ENCODE measurements at regions not wholly inside any gene's neighbourhood (a gene's known extent, or its start where the extent isn't known, plus 50 kb on each side); places are given as distances from the start of the nearest gene placed in this dataset.

DNA sequence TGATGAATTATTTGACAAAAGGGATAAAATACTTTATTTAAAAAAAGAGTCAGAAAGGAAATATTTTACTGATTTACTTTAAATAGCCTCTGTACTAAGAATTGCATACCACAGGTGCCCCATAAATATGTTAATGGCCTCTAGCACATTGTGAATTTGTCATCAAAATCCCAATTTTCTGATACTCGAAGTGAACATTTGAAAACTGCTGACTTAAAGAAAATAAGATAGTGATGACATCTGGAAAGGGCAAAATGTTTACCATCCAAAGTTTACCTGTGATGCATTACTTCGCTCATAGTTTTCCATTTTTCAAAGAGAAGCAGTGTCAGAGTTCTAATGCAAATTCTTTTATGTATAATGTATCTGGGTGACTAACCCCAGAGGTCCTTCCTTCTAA, 455.4 kb downstream of the KLF5 start:
- peaks cover 4% of the 10 kb centered on the region for H3K9me3 ChIP-seq (ENCODE audit: control insufficient read depth, low read length, poor library complexity, severe bottlenecking)
- Mint-ChIP-seq H3K4me1 (no peaks in the 10 kb centered on the region), H3K27me3 (no peaks in the 10 kb centered on the region), H3K4me3 (no peak overlapping the region), H3K27ac (no peak overlapping the region), H3K36me3 (ENCODE audit: low read depth) (peaks cover 3% of the 10 kb centered on the region)
- DNase-seq (no peak), ATAC-seq (no peak)

GRCh38 chr13:73513751-73514150, 454.9 kb downstream of the KLF5 start:
- H3K4me3 Mint-ChIP-seq: no peak overlapping the region
- ATAC-seq: no peak
- H3K4me1 Mint-ChIP-seq: no peaks in the 10 kb centered on the region
- H3K9me3 ChIP-seq (ENCODE audit: control insufficient read depth, low read length, poor library complexity, severe bottlenecking): peaks cover 4% of the 10 kb centered on the region
- no peak overlapping the region for H3K27ac Mint-ChIP-seq
- no peak for DNase-seq
- no peaks in the 10 kb centered on the region for H3K27me3 Mint-ChIP-seq
- H3K36me3 Mint-ChIP-seq (ENCODE audit: low read depth): peaks cover 3% of the 10 kb centered on the region

DNA sequence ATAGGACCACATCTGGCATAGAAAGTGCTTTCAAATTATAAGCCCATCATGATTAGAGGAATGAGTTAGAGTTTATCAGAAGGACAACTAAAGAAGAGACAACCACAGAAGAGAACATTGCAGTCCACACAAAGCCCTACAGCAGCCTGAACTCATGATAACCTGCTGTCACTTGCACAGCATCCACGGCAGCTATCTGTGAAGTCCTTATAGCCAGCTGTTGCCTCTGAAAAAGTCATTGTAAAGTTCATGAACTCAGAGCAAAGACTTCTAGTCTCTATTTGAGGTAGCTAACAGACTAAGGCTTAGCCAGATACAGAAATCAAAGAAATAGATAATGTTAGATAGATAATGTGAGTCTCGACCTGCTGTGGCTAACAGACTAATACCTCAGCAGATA, 450.0 kb downstream of the KLF5 start:
- Mint-ChIP-seq H3K4me3 (no peak overlapping the region), H3K4me1 (no peaks in the 10 kb centered on the region), H3K36me3 (ENCODE audit: low read depth) (peaks cover 3% of the 10 kb centered on the region), H3K27ac (no peak overlapping the region), H3K27me3 (peaks cover 7% of the 10 kb centered on the region)
- ATAC-seq (no peak), DNase-seq (no peak)
- peaks cover 4% of the 10 kb centered on the region for H3K9me3 ChIP-seq (ENCODE audit: control insufficient read depth, low read length, poor library complexity, severe bottlenecking)

DNA sequence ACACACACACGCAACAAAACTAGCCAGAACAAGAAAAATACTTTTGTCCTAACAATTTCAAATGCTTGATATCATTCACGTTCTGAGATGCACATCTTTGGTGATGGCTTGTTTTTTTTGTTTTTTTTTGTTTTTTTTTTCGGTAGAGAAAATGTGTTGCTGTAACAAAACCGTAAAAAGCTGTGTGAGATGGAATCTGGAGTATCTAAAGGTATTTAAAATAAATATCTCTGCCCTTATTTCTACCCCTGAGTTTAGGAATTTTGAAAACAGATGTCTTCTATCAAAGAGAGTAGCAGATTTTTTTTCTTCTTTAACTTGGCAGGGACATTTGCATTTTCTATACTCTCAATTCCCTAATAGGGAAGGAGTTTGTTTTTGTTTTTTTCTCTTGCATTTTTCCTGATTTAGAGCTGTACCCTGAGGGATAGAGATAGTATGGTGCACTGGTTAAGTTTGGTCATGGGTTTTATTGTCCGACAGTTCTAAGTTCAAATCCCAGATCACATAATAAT, 446.6 kb downstream of the KLF5 start:
- ATAC-seq: no peak

DNA sequence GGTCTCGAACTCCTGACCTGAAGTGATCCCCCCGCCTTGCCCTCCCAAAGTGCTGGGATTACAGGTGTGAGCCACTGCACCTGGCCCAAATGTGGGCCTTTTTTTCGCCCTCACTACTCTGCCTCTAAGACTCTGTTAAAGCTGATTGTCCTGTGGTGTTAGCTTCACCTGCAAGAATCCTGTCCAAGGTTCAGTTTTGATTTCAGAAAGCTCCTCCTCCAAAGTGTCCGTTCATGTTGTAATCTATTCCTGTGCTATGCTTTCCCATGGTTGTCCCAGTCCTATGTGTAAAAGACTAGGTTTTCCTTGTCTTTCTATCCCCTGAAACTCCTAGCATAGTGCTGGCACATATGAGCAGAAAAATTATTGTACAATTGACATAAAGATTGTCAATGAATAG, 440.9 kb downstream of the KLF5 start:
- ATAC-seq: no peak
- no peak for DNase-seq
- no peaks in the 10 kb centered on the region for H3K9me3 ChIP-seq (ENCODE audit: control insufficient read depth, low read length, poor library complexity, severe bottlenecking)
- Mint-ChIP-seq H3K27ac (no peak overlapping the region), H3K4me1 (no peaks in the 10 kb centered on the region), H3K27me3 (no peaks in the 10 kb centered on the region), H3K4me3 (no peak overlapping the region), H3K36me3 (ENCODE audit: low read depth) (no peaks in the 10 kb centered on the region)

More for the DNA sequence above, 446.6 kb downstream of the KLF5 start:
- no peaks in the 10 kb centered on the region for H3K9me3 ChIP-seq (ENCODE audit: control insufficient read depth, low read length, poor library complexity, severe bottlenecking)
- Mint-ChIP-seq H3K4me3 (no peak overlapping the region), H3K36me3 (ENCODE audit: low read depth) (peaks cover 3% of the 10 kb centered on the region), H3K4me1 (no peaks in the 10 kb centered on the region), H3K27ac (no peak overlapping the region), H3K27me3 (peaks cover 7% of the 10 kb centered on the region)
- no peak for DNase-seq

DNA sequence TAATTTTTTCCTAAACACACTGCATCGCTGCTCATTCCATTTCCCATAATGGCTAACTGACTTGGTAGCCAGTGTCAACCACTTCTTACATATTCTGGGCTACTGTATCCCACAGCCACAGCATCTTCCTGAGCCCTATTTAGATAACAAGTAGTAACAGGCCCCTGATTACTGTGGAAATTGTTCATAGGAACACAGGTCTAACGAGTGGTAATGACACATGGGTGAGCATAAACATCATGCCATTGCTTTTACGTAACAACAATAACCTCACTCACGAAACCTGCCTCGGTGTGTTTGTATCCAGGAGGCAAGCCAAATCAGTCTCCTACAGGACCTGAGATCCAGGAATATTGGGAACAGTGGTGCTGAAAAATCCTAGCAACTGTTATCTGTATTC, 438.6 kb downstream of the KLF5 start:
- DNase-seq: no peak
- no peaks in the 10 kb centered on the region for H3K4me1 Mint-ChIP-seq
- ATAC-seq: no peak
- H3K4me3 Mint-ChIP-seq: no peak overlapping the region
- no peaks in the 10 kb centered on the region for H3K36me3 Mint-ChIP-seq (ENCODE audit: low read depth)
- H3K27me3 Mint-ChIP-seq: no peaks in the 10 kb centered on the region
- no peak overlapping the region for H3K27ac Mint-ChIP-seq
- no peaks in the 10 kb centered on the region for H3K9me3 ChIP-seq (ENCODE audit: control insufficient read depth, low read length, poor library complexity, severe bottlenecking)

GRCh38 chr13:73496711-73497110, 437.9 kb downstream of the KLF5 start:
- H3K4me1 Mint-ChIP-seq: no peaks in the 10 kb centered on the region
- H3K27me3 Mint-ChIP-seq: no peaks in the 10 kb centered on the region
- no peak for DNase-seq
- no peaks in the 10 kb centered on the region for H3K36me3 Mint-ChIP-seq (ENCODE audit: low read depth)
- no peak for ATAC-seq
- H3K4me3 Mint-ChIP-seq: no peak overlapping the region
- no peaks in the 10 kb centered on the region for H3K9me3 ChIP-seq (ENCODE audit: control insufficient read depth, low read length, poor library complexity, severe bottlenecking)
- H3K27ac Mint-ChIP-seq: no peak overlapping the region

DNA sequence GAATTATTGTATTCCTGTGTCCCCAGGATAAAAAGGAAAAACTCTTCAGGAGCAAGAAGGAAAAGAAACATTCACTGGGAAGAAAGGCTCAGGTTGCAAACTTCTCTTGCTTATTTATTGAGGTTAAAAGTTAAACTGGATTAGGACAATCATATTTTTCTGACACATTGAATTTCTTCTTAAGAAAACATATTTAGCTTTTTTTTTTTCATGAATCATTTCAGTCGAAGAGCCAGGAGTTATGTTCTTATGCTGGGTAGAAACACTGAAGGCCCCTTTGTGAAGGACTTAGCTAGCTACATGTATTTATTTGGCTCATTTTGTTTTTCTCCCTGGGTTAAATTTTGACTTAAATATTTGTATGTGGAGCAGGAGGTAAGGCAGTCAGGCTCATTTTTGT, 434.0 kb downstream of the KLF5 start:
- no peak overlapping the region for H3K27ac Mint-ChIP-seq
- H3K27me3 Mint-ChIP-seq: no peaks in the 10 kb centered on the region
- ATAC-seq: no peak

GRCh38 chr13:73482556-73482955, 423.8 kb downstream of the KLF5 start:
- Mint-ChIP-seq H3K27ac (no peak overlapping the region), H3K36me3 (ENCODE audit: low read depth) (no peaks in the 10 kb centered on the region), H3K4me1 (no peaks in the 10 kb centered on the region), H3K4me3 (no peak overlapping the region), H3K27me3 (no peaks in the 10 kb centered on the region)
- DNase-seq (no peak), ATAC-seq (no peak)
- no peaks in the 10 kb centered on the region for H3K9me3 ChIP-seq (ENCODE audit: control insufficient read depth, low read length, poor library complexity, severe bottlenecking)

More for the DNA sequence above, 434.0 kb downstream of the KLF5 start:
- no peaks in the 10 kb centered on the region for H3K9me3 ChIP-seq (ENCODE audit: control insufficient read depth, low read length, poor library complexity, severe bottlenecking)
- DNase-seq: no peak
- Mint-ChIP-seq H3K36me3 (ENCODE audit: low read depth) (no peaks in the 10 kb centered on the region), H3K4me3 (no peak overlapping the region), H3K4me1 (no peaks in the 10 kb centered on the region)

DNA sequence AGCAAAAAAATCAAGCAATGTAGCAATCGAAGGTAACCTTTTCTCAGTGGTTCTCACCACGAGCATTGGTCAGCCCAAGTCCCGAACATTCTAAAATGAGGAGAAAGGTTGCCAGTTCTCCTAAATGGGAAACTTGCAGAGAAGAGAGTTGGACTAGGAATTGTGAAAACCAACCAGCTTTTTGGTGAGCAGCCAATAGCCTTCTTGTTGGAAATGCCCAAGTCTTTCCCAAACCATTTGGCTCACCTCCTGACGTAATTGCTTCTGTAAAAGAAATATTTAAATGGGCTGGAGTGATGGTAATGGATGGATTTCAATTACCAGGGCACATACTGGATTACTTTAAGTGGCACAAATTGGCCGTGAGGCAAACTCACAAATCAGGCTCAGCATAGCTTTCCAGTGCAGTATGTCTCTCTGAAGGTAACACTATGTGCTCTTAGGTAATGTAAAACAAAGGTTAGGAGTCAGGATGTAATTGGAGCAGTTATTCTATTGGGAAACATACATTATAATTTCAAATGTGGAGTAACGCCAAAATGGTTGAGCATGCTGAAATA, 423.2 kb downstream of the KLF5 start:
- Mint-ChIP-seq H3K27me3 (no peaks in the 10 kb centered on the region), H3K4me3 (no peak overlapping the region), H3K36me3 (ENCODE audit: low read depth) (no peaks in the 10 kb centered on the region), H3K4me1 (no peaks in the 10 kb centered on the region), H3K27ac (no peak overlapping the region)
- DNase-seq (no peak), ATAC-seq (no peak)
- no peaks in the 10 kb centered on the region for H3K9me3 ChIP-seq (ENCODE audit: control insufficient read depth, low read length, poor library complexity, severe bottlenecking)

DNA sequence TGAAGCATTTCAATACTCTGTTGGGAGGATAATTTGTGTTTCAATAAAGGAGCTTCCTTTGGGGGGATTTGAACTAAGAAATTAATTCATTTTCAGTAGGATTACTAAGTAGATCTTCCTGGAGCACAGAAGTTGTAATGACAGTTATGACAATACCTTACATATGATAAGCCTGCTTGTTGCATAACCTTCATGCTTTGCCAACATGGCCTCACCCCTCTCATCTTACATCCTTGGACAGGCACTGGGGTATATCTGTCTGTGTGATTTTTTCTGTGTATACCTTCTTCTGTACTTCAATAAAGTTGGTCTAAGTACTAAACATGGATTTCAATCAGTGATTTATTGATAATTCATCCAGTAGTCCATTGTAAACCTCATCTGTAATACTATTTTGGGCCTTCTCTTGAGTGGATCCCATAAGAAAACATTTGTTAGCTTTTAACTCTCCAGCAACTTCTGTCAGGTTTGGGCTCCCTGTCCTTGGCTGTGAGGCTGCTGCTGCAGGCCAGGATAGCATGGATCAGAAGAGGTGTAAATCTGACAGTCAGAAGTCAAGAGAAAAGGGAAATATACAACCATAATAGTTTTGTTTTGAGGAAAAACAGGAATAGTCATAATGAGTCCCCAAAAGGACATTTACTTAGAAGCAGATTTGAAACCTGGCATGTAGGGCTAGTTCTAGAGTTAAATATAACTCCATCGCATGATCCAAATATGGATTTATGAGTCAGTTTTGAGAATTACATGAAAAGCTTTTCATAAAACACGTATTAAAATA, 422.2 kb downstream of the KLF5 start:
- Mint-ChIP-seq H3K27ac (no peak overlapping the region), H3K4me1 (no peaks in the 10 kb centered on the region), H3K4me3 (no peak overlapping the region), H3K36me3 (ENCODE audit: low read depth) (no peaks in the 10 kb centered on the region), H3K27me3 (no peaks in the 10 kb centered on the region)
- no peaks in the 10 kb centered on the region for H3K9me3 ChIP-seq (ENCODE audit: control insufficient read depth, low read length, poor library complexity, severe bottlenecking)
- DNase-seq: no peak
- ATAC-seq: no peak

DNA sequence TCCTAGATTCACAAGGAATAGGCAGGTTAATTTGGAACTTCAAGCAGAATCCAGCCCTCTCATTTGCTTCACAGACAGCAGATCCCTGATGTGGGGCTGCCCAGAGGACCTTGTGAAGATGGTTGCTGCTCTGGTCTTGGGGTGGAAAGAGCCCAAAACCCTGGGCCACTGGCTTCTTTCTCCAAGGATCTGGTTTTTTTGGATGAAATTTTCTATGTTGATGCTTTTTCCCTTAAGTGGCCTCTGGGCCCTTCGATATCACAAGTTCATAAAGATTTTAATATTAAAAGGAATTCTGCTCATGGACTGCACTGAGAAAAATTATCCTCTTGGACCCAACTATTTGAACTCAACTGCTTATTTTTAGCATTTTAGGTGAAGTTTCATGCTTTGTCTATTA, 421.1 kb downstream of the KLF5 start:
- H3K36me3 Mint-ChIP-seq (ENCODE audit: low read depth): no peaks in the 10 kb centered on the region
- no peak overlapping the region for H3K4me3 Mint-ChIP-seq
- no peaks in the 10 kb centered on the region for H3K4me1 Mint-ChIP-seq
- ATAC-seq (no peak), DNase-seq (no peak)
- H3K27me3 Mint-ChIP-seq: no peaks in the 10 kb centered on the region
- H3K27ac Mint-ChIP-seq: no peak overlapping the region
- H3K9me3 ChIP-seq (ENCODE audit: control insufficient read depth, low read length, poor library complexity, severe bottlenecking): no peaks in the 10 kb centered on the region

GRCh38 chr13:73479351-73479750, 420.5 kb downstream of the KLF5 start:
- ATAC-seq (no peak), DNase-seq (no peak)
- no peak overlapping the region for H3K27ac Mint-ChIP-seq
- H3K36me3 Mint-ChIP-seq (ENCODE audit: low read depth): no peaks in the 10 kb centered on the region
- H3K4me3 Mint-ChIP-seq: no peak overlapping the region
- H3K4me1 Mint-ChIP-seq: no peaks in the 10 kb centered on the region
- no peaks in the 10 kb centered on the region for H3K27me3 Mint-ChIP-seq
- H3K9me3 ChIP-seq (ENCODE audit: control insufficient read depth, low read length, poor library complexity, severe bottlenecking): no peaks in the 10 kb centered on the region

DNA sequence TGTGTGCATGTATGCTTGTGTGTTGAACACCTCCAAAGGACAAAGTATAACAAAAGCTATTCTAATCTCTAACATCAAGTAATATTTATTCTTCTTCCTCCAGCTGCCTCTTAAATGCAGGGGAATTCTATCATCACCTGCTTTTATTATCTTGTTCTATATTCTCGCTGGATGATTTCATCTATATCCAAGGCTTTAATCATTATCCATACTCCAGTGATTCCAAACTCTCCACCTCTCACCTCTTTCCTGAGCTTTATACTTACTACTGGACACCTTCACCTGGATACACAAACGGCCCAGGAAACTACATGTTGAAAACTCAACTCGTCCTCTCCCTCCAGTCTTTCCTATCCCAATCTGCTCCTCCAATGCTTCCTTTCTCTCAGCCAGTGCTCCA, 418.6 kb downstream of the KLF5 start:
- H3K9me3 ChIP-seq (ENCODE audit: control insufficient read depth, low read length, poor library complexity, severe bottlenecking): no peaks in the 10 kb centered on the region
- ATAC-seq: no peak
- Mint-ChIP-seq H3K27me3 (no peaks in the 10 kb centered on the region), H3K36me3 (ENCODE audit: low read depth) (no peaks in the 10 kb centered on the region), H3K4me3 (no peak overlapping the region), H3K27ac (no peak overlapping the region), H3K4me1 (no peaks in the 10 kb centered on the region)
- no peak for DNase-seq

Data from T-helper 17 cell (primary cell).